Mucosa of descending colon (tissue), 3 donors: ENCODE measurements at regions not wholly inside any gene's neighbourhood (a gene's known extent, or its start where the extent isn't known, plus 50 kb on each side); places are given as distances from the start of the nearest gene placed in this dataset.

ENCODE experiments used
- ATAC-seq: fragments of 200-7000 bp; cut with Tn5 transposase; one replicate; pipeline ENCODE4 v1.9.1; 2020; ENCODE audit warnings: mild to moderate bottlenecking, moderate library complexity
- DNase-seq, 3 donors: peaks; one replicate each; pipeline ENCODE4 v3.0.0-alpha.2; 2020
- H3K36me3 ChIP-seq: fragments of 200-600 bp; one replicate; pipeline ENCODE4 v1.8.0; 2021; ENCODE audit warnings: low read depth, mild to moderate bottlenecking
- H3K4me1 ChIP-seq: fragments of 200-600 bp; one replicate; pipeline ENCODE4 v1.8.0; 2021; ENCODE audit warnings: low read depth, mild to moderate bottlenecking
- H3K4me3 ChIP-seq: fragments of 200-600 bp; one replicate; pipeline ENCODE4 v1.8.0; 2021; ENCODE audit warnings: mild to moderate bottlenecking
- H3K9me3 ChIP-seq: fragments of 200-600 bp; one replicate; pipeline ENCODE4 v1.8.0; 2021; ENCODE audit warnings: mild to moderate bottlenecking
- intact Hi-C, 2 donors: fragments of 100-400 bp; cut with DNase I in 1 of 2; cut with micrococcal nuclease in 1 of 2; formaldehyde crosslinking; loops; one replicate each; pipeline versions ENCODE4 v1.11.0 to v1.11.1; 2022; cut with DNase I, micrococcal nuclease
- TF ChIP-seq, protein P1 (sequence below): fragments of 200-600 bp; IDR thresholded peaks from one replicate; pipeline ENCODE4 v1.8.0; 2022; ENCODE audit warnings: antibody characterized with exemption, mild to moderate bottlenecking
- donor health status: DM: no; HTN: no; CAD: no; lungs with moderate emphysema.
- donor health status: DM: no; HTN: no; CAD: no.
- donor health status: DM: no; HTN: yes; CAD: no.

DNA sequence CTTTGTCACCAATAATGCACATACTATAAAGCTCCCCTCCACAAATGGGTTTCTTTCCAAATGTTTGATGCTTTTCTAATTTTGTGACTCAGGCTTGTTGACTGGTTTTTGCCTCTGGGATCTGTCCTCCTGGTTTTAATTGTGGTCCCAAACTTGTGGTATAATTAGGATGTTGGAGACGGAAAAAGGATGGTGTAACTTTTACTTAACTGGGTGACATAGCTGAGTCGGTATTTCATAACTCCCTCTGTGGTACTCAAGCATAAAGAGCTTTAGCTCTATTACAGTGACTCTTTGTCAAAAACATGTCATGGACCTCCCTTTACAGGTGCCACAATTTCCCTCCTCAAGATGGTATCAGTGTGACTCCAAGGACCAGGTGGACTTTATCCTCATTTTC lies 119.7 kb upstream of the RBPJ start:
- no peaks in the 10 kb centered on the region for H3K36me3 ChIP-seq
- H3K4me1 ChIP-seq: no peaks in the 10 kb centered on the region
- no peak for ATAC-seq
- no peak for DNase-seq
- H3K4me3 ChIP-seq: no peak overlapping the region
- H3K9me3 ChIP-seq: no peaks in the 10 kb centered on the region
- TF ChIP-seq, protein P1, sequence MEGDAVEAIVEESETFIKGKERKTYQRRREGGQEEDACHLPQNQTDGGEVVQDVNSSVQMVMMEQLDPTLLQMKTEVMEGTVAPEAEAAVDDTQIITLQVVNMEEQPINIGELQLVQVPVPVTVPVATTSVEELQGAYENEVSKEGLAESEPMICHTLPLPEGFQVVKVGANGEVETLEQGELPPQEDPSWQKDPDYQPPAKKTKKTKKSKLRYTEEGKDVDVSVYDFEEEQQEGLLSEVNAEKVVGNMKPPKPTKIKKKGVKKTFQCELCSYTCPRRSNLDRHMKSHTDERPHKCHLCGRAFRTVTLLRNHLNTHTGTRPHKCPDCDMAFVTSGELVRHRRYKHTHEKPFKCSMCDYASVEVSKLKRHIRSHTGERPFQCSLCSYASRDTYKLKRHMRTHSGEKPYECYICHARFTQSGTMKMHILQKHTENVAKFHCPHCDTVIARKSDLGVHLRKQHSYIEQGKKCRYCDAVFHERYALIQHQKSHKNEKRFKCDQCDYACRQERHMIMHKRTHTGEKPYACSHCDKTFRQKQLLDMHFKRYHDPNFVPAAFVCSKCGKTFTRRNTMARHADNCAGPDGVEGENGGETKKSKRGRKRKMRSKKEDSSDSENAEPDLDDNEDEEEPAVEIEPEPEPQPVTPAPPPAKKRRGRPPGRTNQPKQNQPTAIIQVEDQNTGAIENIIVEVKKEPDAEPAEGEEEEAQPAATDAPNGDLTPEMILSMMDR: no peak
- intact Hi-C loops: no loop called here

DNA sequence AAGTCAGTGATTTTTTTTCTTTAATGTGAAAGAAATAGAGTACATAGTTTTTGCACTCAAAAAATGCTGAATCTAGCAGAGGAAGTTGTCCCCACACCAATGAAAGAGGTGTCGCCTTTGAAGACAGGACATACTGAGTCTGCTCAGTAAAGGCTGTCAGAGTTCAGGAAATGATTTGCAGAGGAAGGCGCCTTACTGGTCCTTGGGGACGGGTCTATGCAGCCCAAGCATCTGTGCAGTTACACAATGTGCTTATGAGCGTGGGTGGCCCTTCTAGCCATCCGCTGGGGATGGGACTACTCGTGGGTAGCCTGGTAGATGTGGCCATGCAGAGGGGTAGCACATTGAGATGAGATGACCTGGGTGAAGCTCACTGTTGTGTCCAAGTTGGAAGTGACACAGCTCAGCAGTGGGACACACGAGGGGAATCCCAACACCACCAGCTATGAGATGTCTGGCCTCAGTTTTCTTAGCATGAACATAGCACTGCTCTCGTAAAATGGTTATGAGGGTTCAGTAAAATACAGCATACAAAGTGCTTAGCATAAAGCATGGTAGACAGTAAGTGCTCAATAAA lies 116.5 kb upstream of the RBPJ start:
- no peaks in the 10 kb centered on the region for H3K4me1 ChIP-seq
- intact Hi-C loops: no loop called here
- peak; percentile 54 for ATAC-seq
- TF ChIP-seq, protein P1: no peak
- no peaks in the 10 kb centered on the region for H3K9me3 ChIP-seq
- H3K4me3 ChIP-seq: no peak overlapping the region
- no peak for DNase-seq
- no peaks in the 10 kb centered on the region for H3K36me3 ChIP-seq

DNA sequence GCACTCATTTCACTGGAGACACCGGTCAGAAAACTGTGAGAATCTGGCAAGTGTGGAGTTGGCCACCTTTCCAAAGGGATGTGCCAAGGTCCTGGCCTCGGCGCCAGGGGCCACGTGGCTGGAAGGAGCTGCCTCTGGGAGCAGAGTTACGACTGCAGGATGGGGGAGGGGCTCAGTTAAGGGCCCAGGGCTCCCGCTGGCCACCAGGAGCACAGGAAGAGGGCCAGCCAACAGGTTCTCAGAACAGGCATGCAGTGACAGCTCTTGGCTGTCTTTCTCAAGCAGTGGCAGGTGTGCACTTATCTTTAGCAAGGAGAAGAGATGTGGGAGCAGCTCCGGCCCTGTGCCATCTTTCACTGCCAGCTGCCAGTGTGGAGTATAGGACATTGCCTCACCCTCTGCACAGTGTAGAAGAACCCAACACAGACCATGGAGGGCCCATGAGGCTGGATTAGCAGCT lies 115.9 kb upstream of the RBPJ start:
- no peaks in the 10 kb centered on the region for H3K36me3 ChIP-seq
- intact Hi-C loops: no loop called here
- DNase-seq: no peak
- ATAC-seq: peak; percentile 26
- H3K4me3 ChIP-seq: no peak overlapping the region
- TF ChIP-seq, protein P1: no peak
- no peaks in the 10 kb centered on the region for H3K9me3 ChIP-seq
- H3K4me1 ChIP-seq: no peaks in the 10 kb centered on the region

DNA sequence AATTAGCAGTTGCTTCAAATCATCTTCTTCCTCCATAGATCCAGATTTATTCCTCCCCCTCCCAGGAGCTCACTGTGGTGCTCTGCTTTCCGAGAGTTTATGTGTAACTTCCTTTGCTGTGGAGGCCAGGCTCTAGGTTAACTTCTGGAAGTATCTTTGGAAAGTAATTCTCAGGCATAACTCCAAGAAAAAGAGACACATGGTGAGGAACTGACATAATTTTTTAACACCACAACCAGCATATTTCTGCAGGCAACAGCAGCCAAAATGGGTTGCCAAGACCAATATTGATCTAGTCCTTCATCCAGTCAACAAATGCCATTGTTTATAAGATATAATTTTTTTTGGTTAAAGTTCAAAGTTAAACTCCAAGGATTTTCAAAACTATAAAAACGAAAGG lies 114.5 kb upstream of the RBPJ start:
- H3K9me3 ChIP-seq: no peaks in the 10 kb centered on the region
- TF ChIP-seq, protein P1: no peak
- H3K4me1 ChIP-seq: no peaks in the 10 kb centered on the region
- intact Hi-C loops: no loop called here
- ATAC-seq (no peak), DNase-seq (peak in 1 of 3 donors; percentile 9)
- no peaks in the 10 kb centered on the region for H3K36me3 ChIP-seq
- H3K4me3 ChIP-seq: no peak overlapping the region

DNA sequence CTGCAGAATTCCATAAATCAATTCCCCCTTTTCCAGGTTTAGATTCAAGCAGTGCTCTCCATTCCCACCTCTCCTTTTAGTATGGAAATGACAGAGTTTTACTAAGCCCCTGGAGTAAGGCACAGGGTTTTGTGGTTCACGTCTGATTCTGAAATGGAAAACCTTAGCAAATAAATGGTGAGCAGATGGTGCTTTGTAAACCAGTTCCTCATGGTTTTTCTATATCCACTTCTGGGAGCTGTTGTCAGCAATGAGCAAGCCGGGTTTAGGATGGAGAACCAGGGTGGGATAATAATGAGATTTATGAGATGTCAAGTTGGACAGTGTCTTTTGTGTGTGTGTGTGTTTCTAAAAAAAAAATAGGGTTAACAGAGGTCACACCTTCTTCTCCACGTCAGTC lies 113.8 kb upstream of the RBPJ start:
- Histone ChIP-seq H3K36me3 (no peaks in the 10 kb centered on the region), H3K4me1 (no peaks in the 10 kb centered on the region), H3K4me3 (no peak overlapping the region), H3K9me3 (no peaks in the 10 kb centered on the region)
- TF ChIP-seq, protein P1: no peak
- no peak for ATAC-seq
- intact Hi-C loops: no loop called here
- DNase-seq: no peak

DNA sequence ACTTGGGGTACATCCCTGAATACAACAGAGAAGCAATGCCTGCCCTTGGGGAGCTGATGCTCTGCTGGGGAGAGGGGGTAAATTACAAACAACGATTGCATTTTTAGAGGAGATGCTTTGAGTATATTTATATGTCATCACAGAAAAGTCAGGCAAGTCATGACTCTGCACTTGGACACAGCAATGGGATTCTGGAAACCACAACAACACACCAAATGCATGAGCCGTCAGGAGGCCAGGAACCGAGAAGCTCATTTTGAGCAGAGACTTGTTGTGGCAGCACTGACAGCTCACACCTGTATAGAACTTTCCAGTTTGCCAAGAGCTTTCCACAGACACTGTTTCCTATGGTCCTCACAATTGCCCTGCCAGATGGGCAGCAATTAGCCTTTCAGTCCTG lies 113.2 kb upstream of the RBPJ start:
- no peaks in the 10 kb centered on the region for H3K4me1 ChIP-seq

More for the DNA sequence above, 113.2 kb upstream of the RBPJ start:
- no peak overlapping the region for H3K4me3 ChIP-seq
- TF ChIP-seq, protein P1: no peak
- H3K36me3 ChIP-seq: no peaks in the 10 kb centered on the region
- intact Hi-C loops: no loop called here
- no peaks in the 10 kb centered on the region for H3K9me3 ChIP-seq
- ATAC-seq (no peak), DNase-seq (no peak)
